Gastrocnemius medialis (tissue), 4 donors: ENCODE measurements at regions not wholly inside any gene's neighbourhood (a gene's known extent, or its start where the extent isn't known, plus 50 kb on each side); places are given as distances from the start of the nearest gene placed in this dataset.

ENCODE experiments used
- ATAC-seq, 2 donors: fragments of 150-250 bp; one replicate each; pipeline ENCODE4 v1.9.1; 2016
- DNase-seq, 2 donors: peaks; one replicate each; pipeline ENCODE4 v3.0.0-alpha.2; 2019
- H3K27ac ChIP-seq, 4 donors: fragments of 200-600 bp; sonication (generic); 1 replicate in 1 of 4; 2 replicates in 3 of 4; pipeline ENCODE4 v1.5.1; 2016 to 2018; ENCODE audit warnings: mild to moderate bottlenecking in 2 of 4, moderate library complexity in 1 of 4
- H3K27me3 ChIP-seq, 3 donors: fragments of 200-600 bp; sonication (generic) in 2 of 3; 1 replicate in 1 of 3; 2 replicates in 2 of 3; pipeline versions ENCODE4 v1.5.1 to v1.6.0; 2016 to 2019; ENCODE audit warnings: mild to moderate bottlenecking in 1 of 3, moderate library complexity in 1 of 3
- H3K36me3 ChIP-seq, 2 donors: fragments of 200-600 bp; sonication (generic) in 1 of 2; one replicate each; pipeline ENCODE4 v1.5.1; 2017 to 2018
- H3K4me1 ChIP-seq, 2 donors: fragments of 200-600 bp; sonication (generic) in 1 of 2; one replicate each; pipeline ENCODE4 v1.5.1; 2016 to 2017; ENCODE audit warnings: mild to moderate bottlenecking in 2 of 2
- H3K4me3 ChIP-seq, 4 donors: fragments of 200-600 bp; sonication (generic) in 3 of 4; 1 replicate in 1 of 4; 2 replicates in 3 of 4; pipeline ENCODE4 v1.5.1; 2016 to 2019; ENCODE audit warnings: mild to moderate bottlenecking in 2 of 4
- H3K9me3 ChIP-seq, 3 donors: fragments of 200-600 bp; sonication (generic) in 2 of 3; 1 replicate in 1 of 3; 2 replicates in 2 of 3; pipeline ENCODE4 v1.5.1; 2016 to 2019
- CTCF ChIP-seq, 5 experiments: fragments of 450-650 bp in 3 of 5; fragments of 200-600 bp in 2 of 5; sonication (generic) in 2 of 5; IDR thresholded peaks in 4 of 5; conservative IDR thresholded peaks in 1 of 5; 1 replicate in 4 of 5; 2 replicates in 1 of 5; pipeline ENCODE4 v1.5.1; 2016 to 2019; ENCODE audit warnings: antibody characterized with exemption in 5 of 5, mild to moderate bottlenecking in 3 of 5, moderate library complexity in 3 of 5
- POLR2A ChIP-seq, 2 donors: fragments of 450-650 bp; IDR thresholded peaks; one replicate each; pipeline ENCODE4 v1.6.1; 2017; ENCODE audit warnings: antibody characterized with exemption in 2 of 2, mild to moderate bottlenecking in 2 of 2, moderate library complexity in 2 of 2
- in situ Hi-C, 4 donors: fragments of 200-750 bp; cut with MboI; loops; one replicate each; pipeline versions ENCODE4 v1.15.0 to v1.8.0; 2017; ENCODE audit warnings: low sequenced_read_pairs in 4 of 4
- intact Hi-C: fragments of 100-400 bp; cut with DNase I; formaldehyde crosslinking; loops from one replicate; pipeline ENCODE4 v1.15.1; 2023; ENCODE audit warnings: low total_unique reads

DNA sequence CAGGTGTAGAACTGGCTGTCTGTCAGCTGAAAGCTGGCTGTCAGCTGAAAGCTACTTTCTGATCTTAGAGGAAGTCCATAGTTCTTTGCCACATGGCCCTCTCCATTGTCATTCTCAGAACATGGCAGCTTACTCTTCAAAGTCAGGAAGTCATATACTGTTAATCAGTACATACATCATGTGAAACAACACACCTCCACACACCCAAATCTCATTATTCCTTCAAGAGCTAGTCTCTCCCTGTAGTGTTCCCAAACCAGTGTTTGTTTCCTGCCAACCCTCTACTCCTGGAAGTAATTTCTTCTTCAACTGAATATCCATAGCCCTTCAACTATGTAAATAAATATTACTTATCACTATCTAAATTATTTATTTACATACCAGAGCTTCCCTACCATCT lies 58.9 kb downstream of the OR5AK2 start:
- Histone ChIP-seq H3K36me3 (no peaks in the 10 kb centered on the region), H3K4me3 (no peak overlapping the region), H3K27ac (no peak overlapping the region), H3K27me3 (no peaks in the 10 kb centered on the region), H3K4me1 (no peaks in the 10 kb centered on the region), H3K9me3 (no peaks in the 10 kb centered on the region)
- intact Hi-C loops (no loop called here), in situ Hi-C loops (no loop called here)
- ATAC-seq (no peak), DNase-seq (no peak)
- no peak for TF ChIP-seq POLR2A (IDR thresholded peaks at IDR 0.05)
- no peak for TF ChIP-seq CTCF (IDR thresholded peaks at IDR 0.05 in 4 of 5, conservative IDR thresholded peaks at IDR 0.05 in 1 of 5)

- DNase-seq: no peak
- Histone ChIP-seq H3K27me3 (no peaks in the 10 kb centered on the region), H3K36me3 (no peaks in the 10 kb centered on the region), H3K4me3 (no peak overlapping the region), H3K4me1 (no peaks in the 10 kb centered on the region), H3K9me3 (no peaks in the 10 kb centered on the region), H3K27ac (no peak overlapping the region)
- in situ Hi-C loops: no loop called here
- no peak for TF ChIP-seq CTCF (IDR thresholded peaks at IDR 0.05 in 4 of 5, conservative IDR thresholded peaks at IDR 0.05 in 1 of 5)
- no peak for TF ChIP-seq POLR2A (IDR thresholded peaks at IDR 0.05)
- intact Hi-C loops: no loop called here
- no peak for ATAC-seq
These were observed 61.0 kb downstream of the OR5AK2 start for GRCh38 chr11:57049749-57050148.

DNA sequence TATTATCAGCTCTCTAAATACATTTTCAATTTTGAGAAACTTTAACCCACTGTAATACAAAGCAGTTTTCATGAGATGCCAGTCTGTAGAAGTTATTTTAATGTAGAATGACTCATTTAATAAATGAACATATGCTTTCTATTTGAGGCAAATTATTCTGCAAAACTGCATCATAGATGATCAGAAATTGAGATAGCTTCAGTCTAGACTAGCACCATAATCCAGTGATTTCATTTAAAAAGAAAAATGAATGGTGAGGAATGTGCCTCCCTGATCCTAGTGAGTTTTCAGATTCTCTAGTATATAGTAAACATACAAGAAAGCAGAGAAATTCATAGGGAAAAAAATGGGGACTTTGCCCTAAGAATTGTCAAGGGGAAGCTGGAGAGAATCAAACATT lies 66.1 kb downstream of the OR5AK2 start:
- H3K27ac ChIP-seq: no peak overlapping the region
- no peaks in the 10 kb centered on the region for H3K36me3 ChIP-seq
- H3K4me1 ChIP-seq: no peaks in the 10 kb centered on the region
- DNase-seq: no peak
- H3K27me3 ChIP-seq: no peaks in the 10 kb centered on the region
- intact Hi-C loops (no loop called here), in situ Hi-C loops (no loop called here)
- no peaks in the 10 kb centered on the region for H3K9me3 ChIP-seq
- ATAC-seq: no peak
- no peak for TF ChIP-seq POLR2A (IDR thresholded peaks at IDR 0.05)
- TF ChIP-seq CTCF (IDR thresholded peaks at IDR 0.05 in 4 of 5, conservative IDR thresholded peaks at IDR 0.05 in 1 of 5): no peak
- no peak overlapping the region for H3K4me3 ChIP-seq

GRCh38 chr11:57055744-57056143 lies 67.0 kb downstream of the OR5AK2 start:
- TF ChIP-seq POLR2A (IDR thresholded peaks at IDR 0.05): no peak
- TF ChIP-seq CTCF (IDR thresholded peaks at IDR 0.05 in 4 of 5, conservative IDR thresholded peaks at IDR 0.05 in 1 of 5): no peak
- Histone ChIP-seq H3K9me3 (no peaks in the 10 kb centered on the region), H3K36me3 (no peaks in the 10 kb centered on the region), H3K27ac (no peak overlapping the region), H3K4me3 (no peak overlapping the region), H3K27me3 (no peaks in the 10 kb centered on the region), H3K4me1 (no peaks in the 10 kb centered on the region)
- no peak for DNase-seq
- intact Hi-C loops (no loop called here), in situ Hi-C loops (no loop called here)
- no peak for ATAC-seq

- Histone ChIP-seq H3K4me3 (no peak overlapping the region), H3K27me3 (no peaks in the 10 kb centered on the region), H3K4me1 (no peaks in the 10 kb centered on the region), H3K36me3 (no peaks in the 10 kb centered on the region), H3K27ac (no peak overlapping the region), H3K9me3 (no peaks in the 10 kb centered on the region)
- intact Hi-C loops (no loop called here), in situ Hi-C loops (no loop called here)
- no peak for DNase-seq
- ATAC-seq: no peak
- TF ChIP-seq CTCF (IDR thresholded peaks at IDR 0.05 in 4 of 5, conservative IDR thresholded peaks at IDR 0.05 in 1 of 5) (no peak), POLR2A (IDR thresholded peaks at IDR 0.05) (no peak)
These were observed 68.0 kb downstream of the OR5AK2 start for GRCh38 chr11:57056735-57057134.
